ENCODE measurements at regions not wholly inside any gene's neighbourhood (a gene's known extent, or its start where the extent isn't known, plus 50 kb on each side); places are given as distances from the start of the nearest gene placed in this dataset.
"Not testable (repeated sequence)": the region's sequence is repeated elsewhere in the genome, so short reads cannot be mapped to it uniquely, and the experiment has no call there.

GRCh38 chr1:29934255-29934772 lies 698.0 kb downstream of the PTPRU start:
- TF ChIP-seq TAF1 (IDR thresholded peaks at IDR 0.05; ENCODE audit: borderline replicate concordance, low read depth, low read length) (no peak), POLR2AphosphoS5 (IDR thresholded peaks at IDR 0.05; ENCODE audit: low read depth, low read length) (no peak), POLR2A (IDR thresholded peaks at IDR 0.05; ENCODE audit: low read depth, low read length) (no peak)
- DNase-seq (ENCODE audit: insufficient read length) (no peak), FAIRE-seq (no peak)

- DNase-seq (ENCODE audit: insufficient read length): no peak
Observed at GRCh38 chr1:29933067-29933466, 696.7 kb downstream of the PTPRU start.

GRCh38 chr1:29932626-29933025 lies 696.3 kb downstream of the PTPRU start:
- no peak for FAIRE-seq
- no peak for TF ChIP-seq POLR2A (IDR thresholded peaks at IDR 0.05; ENCODE audit: low read depth, low read length)
- TF ChIP-seq TAF1 (IDR thresholded peaks at IDR 0.05; ENCODE audit: borderline replicate concordance, low read depth, low read length): no peak
- TF ChIP-seq POLR2AphosphoS5 (IDR thresholded peaks at IDR 0.05; ENCODE audit: low read depth, low read length): no peak
- DNase-seq (ENCODE audit: insufficient read length): no peak

More at GRCh38 chr1:29933067-29933466, 696.7 kb downstream of the PTPRU start:
- TF ChIP-seq POLR2A (IDR thresholded peaks at IDR 0.05; ENCODE audit: low read depth, low read length) (no peak), TAF1 (IDR thresholded peaks at IDR 0.05; ENCODE audit: borderline replicate concordance, low read depth, low read length) (no peak), POLR2AphosphoS5 (IDR thresholded peaks at IDR 0.05; ENCODE audit: low read depth, low read length) (no peak)
- no peak for FAIRE-seq

- no peak for DNase-seq (ENCODE audit: insufficient read length)
- no peak for FAIRE-seq
- TF ChIP-seq POLR2A (IDR thresholded peaks at IDR 0.05; ENCODE audit: low read depth, low read length) (no peak), POLR2AphosphoS5 (IDR thresholded peaks at IDR 0.05; ENCODE audit: low read depth, low read length) (no peak), TAF1 (IDR thresholded peaks at IDR 0.05; ENCODE audit: borderline replicate concordance, low read depth, low read length) (no peak)
Observed at GRCh38 chr1:29931477-29932175, 695.3 kb downstream of the PTPRU start.

GRCh38 chr1:29925058-29925457 lies 688.7 kb downstream of the PTPRU start:
- FAIRE-seq (no peak), DNase-seq (ENCODE audit: insufficient read length) (no peak)
- no peak for TF ChIP-seq POLR2A (IDR thresholded peaks at IDR 0.05; ENCODE audit: low read depth, low read length)
- no peak for TF ChIP-seq POLR2AphosphoS5 (IDR thresholded peaks at IDR 0.05; ENCODE audit: low read depth, low read length)
- no peak for TF ChIP-seq TAF1 (IDR thresholded peaks at IDR 0.05; ENCODE audit: borderline replicate concordance, low read depth, low read length)

- TF ChIP-seq POLR2AphosphoS5 (IDR thresholded peaks at IDR 0.05; ENCODE audit: low read depth, low read length) (no peak), POLR2A (IDR thresholded peaks at IDR 0.05; ENCODE audit: low read depth, low read length) (no peak), TAF1 (IDR thresholded peaks at IDR 0.05; ENCODE audit: borderline replicate concordance, low read depth, low read length) (no peak)
- FAIRE-seq (no peak), DNase-seq (ENCODE audit: insufficient read length) (no peak)
Observed at GRCh38 chr1:29924017-29924431, 687.7 kb downstream of the PTPRU start.

- FAIRE-seq (no peak), DNase-seq (ENCODE audit: insufficient read length) (no peak)
- TF ChIP-seq TAF1 (IDR thresholded peaks at IDR 0.05; ENCODE audit: borderline replicate concordance, low read depth, low read length) (no peak), POLR2A (IDR thresholded peaks at IDR 0.05; ENCODE audit: low read depth, low read length) (no peak), POLR2AphosphoS5 (IDR thresholded peaks at IDR 0.05; ENCODE audit: low read depth, low read length) (no peak)
Observed at GRCh38 chr1:29921741-29922140, 685.4 kb downstream of the PTPRU start.

GRCh38 chr1:29920784-29921183 lies 684.5 kb downstream of the PTPRU start:
- TF ChIP-seq POLR2A (IDR thresholded peaks at IDR 0.05; ENCODE audit: low read depth, low read length) (no peak), POLR2AphosphoS5 (IDR thresholded peaks at IDR 0.05; ENCODE audit: low read depth, low read length) (no peak), TAF1 (IDR thresholded peaks at IDR 0.05; ENCODE audit: borderline replicate concordance, low read depth, low read length) (no peak)
- no peak for FAIRE-seq
- DNase-seq (ENCODE audit: insufficient read length): no peak

GRCh38 chr1:29920316-29920715 lies 684.0 kb downstream of the PTPRU start:
- no peak for DNase-seq (ENCODE audit: insufficient read length)
- FAIRE-seq: no peak
- TF ChIP-seq POLR2AphosphoS5 (IDR thresholded peaks at IDR 0.05; ENCODE audit: low read depth, low read length) (no peak), TAF1 (IDR thresholded peaks at IDR 0.05; ENCODE audit: borderline replicate concordance, low read depth, low read length) (no peak), POLR2A (IDR thresholded peaks at IDR 0.05; ENCODE audit: low read depth, low read length) (no peak)

- not testable (repeated sequence) for FAIRE-seq; DNase-seq (ENCODE audit: insufficient read length)
Observed at GRCh38 chr1:29919041-29919440, 682.7 kb downstream of the PTPRU start.

GRCh38 chr1:29916656-29917369 lies 680.5 kb downstream of the PTPRU start:
- DNase-seq (ENCODE audit: insufficient read length) (no peak), FAIRE-seq (no peak)
- no peak for TF ChIP-seq TAF1 (IDR thresholded peaks at IDR 0.05; ENCODE audit: borderline replicate concordance, low read depth, low read length)
- no peak for TF ChIP-seq POLR2A (IDR thresholded peaks at IDR 0.05; ENCODE audit: low read depth, low read length)
- no peak for TF ChIP-seq POLR2AphosphoS5 (IDR thresholded peaks at IDR 0.05; ENCODE audit: low read depth, low read length)

GRCh38 chr1:29914936-29915335 lies 678.6 kb downstream of the PTPRU start:
- DNase-seq (ENCODE audit: insufficient read length) (no peak), FAIRE-seq (no peak)
- no peak for TF ChIP-seq POLR2A (IDR thresholded peaks at IDR 0.05; ENCODE audit: low read depth, low read length)
